ENCODE measurements at regions not wholly inside any gene's neighbourhood (a gene's known extent, or its start where the extent isn't known, plus 50 kb on each side); places are given as distances from the start of the nearest gene placed in this dataset.

DNA sequence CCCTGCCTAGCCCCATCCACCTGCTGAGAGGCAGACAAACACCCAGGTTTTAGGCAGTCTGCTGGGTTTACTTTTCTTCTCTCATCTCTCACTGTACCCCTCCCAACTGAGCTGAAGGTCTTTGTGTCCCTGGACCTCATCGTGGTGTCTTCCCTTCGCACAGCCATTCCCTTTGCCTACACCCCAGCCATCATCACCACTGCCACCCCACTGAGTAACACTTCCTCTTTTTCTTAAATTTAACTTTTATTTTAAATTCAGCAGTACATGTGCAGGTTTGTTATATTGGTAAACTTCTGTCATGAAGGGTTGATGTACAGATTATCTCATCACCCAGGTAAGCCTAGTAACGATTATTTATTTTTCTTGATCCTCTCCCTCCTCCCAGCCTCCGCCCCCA lies 188.3 kb upstream of the MON1B start:
- FAIRE-seq, result no peak
- WGBS (ENCODE audit: missing lambda C conversion rate), result 36% methylated on average over 4 of the region's 4 CpGs

DNA sequence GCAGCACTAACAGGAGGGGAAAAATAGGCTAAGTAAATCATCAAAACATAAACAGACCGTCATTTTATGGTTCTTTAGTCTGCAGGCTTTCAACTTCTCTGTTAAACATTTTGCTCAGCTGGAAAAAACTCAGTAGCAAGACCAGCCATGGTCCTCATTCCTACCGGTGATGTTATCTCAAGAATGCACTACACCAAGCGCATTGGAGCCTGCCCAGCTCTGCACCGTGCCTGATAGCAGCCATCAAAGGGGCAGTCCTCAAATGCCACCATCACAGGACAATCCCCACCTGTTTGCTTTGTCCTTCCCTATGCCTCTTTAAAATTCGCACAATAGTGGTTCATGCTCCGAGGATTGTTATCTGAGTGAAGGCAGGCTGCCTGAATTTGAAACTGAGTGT lies 181.5 kb upstream of the MON1B start:
- Histone ChIP-seq H3K27ac (no peak overlapping the region), H3K9me3 (no peaks in the 10 kb centered on the region), H3K4me1 (no peaks in the 10 kb centered on the region), H3K4me3 (no peak overlapping the region), H3K4me2 (no peak overlapping the region)
- FAIRE-seq, result no peak
- ChIA-PET POLR2A (no interaction called here), CTCF (no interaction called here)
- DNase-seq (ENCODE audit: low read depth in 1 of 2, low spot score in 1 of 2), result no peak
- no peak for TF ChIP-seq BHLHE40 (IDR thresholded peaks at IDR 0.05; ENCODE audit: low read depth, low read length)
- TF ChIP-seq CHD4 (IDR thresholded peaks at IDR 0.05; ENCODE audit: borderline replicate concordance), result no peak
- no peak for TF ChIP-seq RFX5 (IDR thresholded peaks at IDR 0.05)
- TF ChIP-seq, protein P1, sequence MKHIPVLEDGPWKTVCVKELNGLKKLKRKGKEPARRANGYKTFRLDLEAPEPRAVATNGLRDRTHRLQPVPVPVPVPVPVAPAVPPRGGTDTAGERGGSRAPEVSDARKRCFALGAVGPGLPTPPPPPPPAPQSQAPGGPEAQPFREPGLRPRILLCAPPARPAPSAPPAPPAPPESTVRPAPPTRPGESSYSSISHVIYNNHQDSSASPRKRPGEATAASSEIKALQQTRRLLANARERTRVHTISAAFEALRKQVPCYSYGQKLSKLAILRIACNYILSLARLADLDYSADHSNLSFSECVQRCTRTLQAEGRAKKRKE (CRISPR knock-in tag; IDR thresholded peaks at IDR 0.05; ENCODE audit: low read depth), result no peak
- TF ChIP-seq HOXB5 (CRISPR knock-in tag; IDR thresholded peaks at IDR 0.05), result no peak
- no peak for TF ChIP-seq EHF (CRISPR knock-in tag; IDR thresholded peaks at IDR 0.05)
- WGBS (ENCODE audit: missing lambda C conversion rate), result 22% methylated on average over 6 of the region's 6 CpGs
- ATAC-seq, result no peak

More for the DNA sequence above, 188.3 kb upstream of the MON1B start:
- Histone ChIP-seq H3K27ac (no peak overlapping the region), H3K9me3 (no peaks in the 10 kb centered on the region), H3K4me1 (no peaks in the 10 kb centered on the region), H3K4me3 (no peak overlapping the region), H3K4me2 (no peak overlapping the region)
- no peak for DNase-seq (ENCODE audit: low read depth in 1 of 2, low spot score in 1 of 2)
- ATAC-seq, result no peak
- no peak for TF ChIP-seq MAFK (IDR thresholded peaks at IDR 0.05; ENCODE audit: partially characterized antibody)
- TF ChIP-seq JUN (IDR thresholded peaks at IDR 0.05), result no peak
- no peak for TF ChIP-seq RAD21 (conservative IDR thresholded peaks at IDR 0.05 in 1 of 2, IDR thresholded peaks at IDR 0.05 in 1 of 2)
- TF ChIP-seq, protein P2, sequence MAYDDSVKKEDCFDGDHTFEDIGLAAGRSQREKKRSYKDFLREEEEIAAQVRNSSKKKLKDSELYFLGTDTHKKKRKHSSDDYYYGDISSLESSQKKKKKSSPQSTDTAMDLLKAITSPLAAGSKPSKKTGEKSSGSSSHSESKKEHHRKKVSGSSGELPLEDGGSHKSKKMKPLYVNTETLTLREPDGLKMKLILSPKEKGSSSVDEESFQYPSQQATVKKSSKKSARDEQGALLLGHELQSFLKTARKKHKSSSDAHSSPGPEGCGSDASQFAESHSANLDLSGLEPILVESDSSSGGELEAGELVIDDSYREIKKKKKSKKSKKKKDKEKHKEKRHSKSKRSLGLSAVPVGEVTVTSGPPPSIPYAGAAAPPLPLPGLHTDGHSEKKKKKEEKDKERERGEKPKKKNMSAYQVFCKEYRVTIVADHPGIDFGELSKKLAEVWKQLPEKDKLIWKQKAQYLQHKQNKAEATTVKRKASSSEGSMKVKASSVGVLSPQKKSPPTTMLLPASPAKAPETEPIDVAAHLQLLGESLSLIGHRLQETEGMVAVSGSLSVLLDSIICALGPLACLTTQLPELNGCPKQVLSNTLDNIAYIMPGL (CRISPR knock-in tag; IDR thresholded peaks at IDR 0.05; ENCODE audit: borderline replicate concordance), result no peak
- TF ChIP-seq CBX8 (IDR thresholded peaks at IDR 0.05), result no peak
- TF ChIP-seq, protein P3, sequence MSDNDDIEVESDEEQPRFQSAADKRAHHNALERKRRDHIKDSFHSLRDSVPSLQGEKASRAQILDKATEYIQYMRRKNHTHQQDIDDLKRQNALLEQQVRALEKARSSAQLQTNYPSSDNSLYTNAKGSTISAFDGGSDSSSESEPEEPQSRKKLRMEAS (IDR thresholded peaks at IDR 0.05), result no peak
- ChIA-PET CTCF (no interaction called here), POLR2A (no interaction called here)

DNA sequence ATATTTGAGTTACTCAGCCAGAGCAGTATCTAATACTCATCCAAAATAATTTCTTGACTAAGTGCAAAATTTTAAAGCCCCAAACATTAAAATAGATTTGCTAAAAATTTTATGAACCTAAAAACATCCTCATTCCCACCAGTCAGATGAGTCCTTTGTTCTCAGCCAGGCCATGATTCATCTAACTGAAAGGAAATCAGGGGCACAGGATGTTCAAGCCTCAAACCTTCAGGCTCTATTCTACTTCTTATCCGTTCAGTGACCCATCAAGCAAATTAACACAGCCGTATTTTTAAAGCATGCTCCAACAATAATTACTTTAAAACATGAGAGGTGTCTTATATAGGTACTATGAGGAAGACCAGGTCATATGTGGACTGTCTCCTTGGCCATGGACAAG lies 176.5 kb upstream of the MON1B start:
- H3K4me3 ChIP-seq, result no peak overlapping the region
- no peak overlapping the region for H3K27ac ChIP-seq
- ATAC-seq, result no peak
- no peaks in the 10 kb centered on the region for H3K9me3 ChIP-seq
- WGBS (ENCODE audit: missing lambda C conversion rate), result 36% methylated on average over 2 of the region's 2 CpGs
- POLR2A ChIA-PET, result no interaction called here
- no peak for TF ChIP-seq ZNF302 (CRISPR knock-in tag; IDR thresholded peaks at IDR 0.05)
- TF ChIP-seq EP300 (IDR thresholded peaks at IDR 0.05), result no peak
- TF ChIP-seq MYC (IDR thresholded peaks at IDR 0.05; ENCODE audit: borderline replicate concordance, low read length), result no peak
- TF ChIP-seq, protein P3 (IDR thresholded peaks at IDR 0.05), result no peak
- TF ChIP-seq TP53 (CRISPR knock-in tag; IDR thresholded peaks at IDR 0.05), result no peak
- no peak for TF ChIP-seq EHF (CRISPR knock-in tag; IDR thresholded peaks at IDR 0.05)
- TF ChIP-seq HOXB5 (CRISPR knock-in tag; IDR thresholded peaks at IDR 0.05), result no peak
- no peak for TF ChIP-seq RFX5 (IDR thresholded peaks at IDR 0.05)
- no peak for TF ChIP-seq EHMT2 (IDR thresholded peaks at IDR 0.05; ENCODE audit: low read depth)
- TF ChIP-seq, protein P4, sequence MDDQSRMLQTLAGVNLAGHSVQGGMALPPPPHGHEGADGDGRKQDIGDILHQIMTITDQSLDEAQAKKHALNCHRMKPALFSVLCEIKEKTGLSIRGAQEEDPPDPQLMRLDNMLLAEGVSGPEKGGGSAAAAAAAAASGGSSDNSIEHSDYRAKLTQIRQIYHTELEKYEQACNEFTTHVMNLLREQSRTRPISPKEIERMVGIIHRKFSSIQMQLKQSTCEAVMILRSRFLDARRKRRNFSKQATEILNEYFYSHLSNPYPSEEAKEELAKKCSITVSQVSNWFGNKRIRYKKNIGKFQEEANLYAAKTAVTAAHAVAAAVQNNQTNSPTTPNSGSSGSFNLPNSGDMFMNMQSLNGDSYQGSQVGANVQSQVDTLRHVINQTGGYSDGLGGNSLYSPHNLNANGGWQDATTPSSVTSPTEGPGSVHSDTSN (IDR thresholded peaks at IDR 0.05), result no peak
- no peak for TF ChIP-seq GATA3 (IDR thresholded peaks at IDR 0.05; ENCODE audit: borderline replicate concordance)
- TF ChIP-seq HEYL (CRISPR knock-in tag; IDR thresholded peaks at IDR 0.05), result no peak
- TF ChIP-seq SMC3 (IDR thresholded peaks at IDR 0.05), result no peak
- no peak for TF ChIP-seq RAD21 (conservative IDR thresholded peaks at IDR 0.05 in 1 of 2, IDR thresholded peaks at IDR 0.05 in 1 of 2)
- no peak for TF ChIP-seq NFE2L2 (conservative IDR thresholded peaks at IDR 0.05; ENCODE audit: low read length)
- no peak for TF ChIP-seq FOXS1 (CRISPR knock-in tag; IDR thresholded peaks at IDR 0.05)
- no peak for TF ChIP-seq PHF8 (IDR thresholded peaks at IDR 0.05; ENCODE audit: borderline replicate concordance, low read depth)
- no peak for TF ChIP-seq KDM1A (IDR thresholded peaks at IDR 0.05; ENCODE audit: low read depth)
- CTCF ChIA-PET, result no interaction called here
- no peak for DNase-seq (ENCODE audit: low read depth in 1 of 2, low spot score in 1 of 2)
- no peaks in the 10 kb centered on the region for H3K4me1 ChIP-seq
- FAIRE-seq, result no peak
- no peak overlapping the region for H3K4me2 ChIP-seq

All from A549 (cell line).